ENCODE measurements at regions not wholly inside any gene's neighbourhood (a gene's known extent, or its start where the extent isn't known, plus 50 kb on each side); places are given as distances from the start of the nearest gene placed in this dataset.

GRCh38 chr2:19807866-19808265 is 93.9 kb downstream of the TTC32 start:
- DNase-seq, result no peak

DNA sequence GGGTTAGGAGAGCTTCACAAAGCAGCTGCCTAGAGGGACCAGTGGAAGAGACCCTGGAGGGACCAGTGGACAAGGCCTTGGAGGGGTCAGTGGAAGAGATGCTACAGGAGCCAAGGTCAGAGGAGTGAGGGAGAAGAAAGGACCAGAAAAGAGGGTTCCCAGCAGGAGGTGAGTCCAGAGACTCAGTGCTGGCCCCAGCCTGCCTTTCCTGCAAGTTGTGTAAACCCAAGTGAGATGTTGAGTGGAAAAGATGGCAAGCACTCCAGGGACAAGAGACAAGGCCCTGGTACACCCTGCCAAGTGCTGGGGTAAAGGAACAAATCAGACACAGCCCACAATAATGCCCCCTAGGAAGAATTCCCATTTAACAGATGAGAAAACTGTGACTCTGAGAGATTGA is 94.4 kb downstream of the TTC32 start:
- DNase-seq, result no peak

GRCh38 chr2:19806591-19806990 is 95.2 kb downstream of the TTC32 start:
- DNase-seq, result no peak

- no peak for DNase-seq
Observed at GRCh38 chr2:19806131-19806530, 95.7 kb downstream of the TTC32 start.

DNA sequence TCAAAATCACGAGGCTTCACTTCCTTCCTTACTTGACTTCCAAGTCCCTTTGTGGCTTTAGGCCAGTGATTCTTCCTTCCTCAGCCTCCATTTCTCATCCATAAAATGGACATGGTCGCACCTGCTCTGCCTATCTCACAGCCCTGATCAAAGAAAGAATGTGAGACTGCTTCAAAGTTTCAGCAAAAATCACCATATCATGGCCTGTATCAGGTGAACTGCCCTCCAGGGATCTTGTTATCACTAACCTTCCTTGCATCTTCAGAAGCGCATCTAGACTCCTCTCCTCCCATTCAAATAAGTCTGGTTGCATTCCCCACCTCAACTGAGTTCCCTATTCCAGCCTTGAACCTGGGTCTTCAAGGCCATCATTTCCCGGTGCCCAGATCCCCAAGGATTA is 96.5 kb downstream of the TTC32 start:
- no peak for DNase-seq

DNA sequence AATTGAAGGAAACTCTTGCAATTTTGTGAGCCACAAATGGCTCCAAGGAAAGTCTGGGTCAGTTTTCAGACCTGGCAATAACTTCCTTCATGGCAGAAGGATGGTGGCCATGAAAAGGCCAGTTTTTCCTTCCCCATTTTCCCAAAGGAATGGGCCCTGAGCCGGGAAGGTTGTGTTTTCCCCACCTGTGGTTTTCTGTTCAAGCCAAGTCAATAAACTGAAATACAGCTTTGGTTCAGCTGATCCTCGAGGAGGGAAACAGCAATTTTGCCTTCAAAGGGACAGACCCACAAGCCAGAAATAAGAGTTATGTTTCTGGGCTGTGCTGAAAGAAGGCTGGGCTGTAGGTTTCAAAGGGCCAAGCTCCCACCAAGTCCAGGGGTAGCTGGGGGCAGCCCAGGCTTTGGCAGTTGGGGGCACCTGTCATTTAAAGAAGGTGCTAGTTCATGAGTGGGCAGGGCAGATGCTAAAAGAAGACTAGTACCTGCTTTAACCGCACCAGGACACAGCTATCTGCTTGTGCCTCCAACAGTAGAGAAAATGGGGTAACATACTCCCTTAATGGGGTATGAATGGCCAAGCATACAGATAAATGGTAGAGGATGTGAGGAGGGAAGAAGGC is 97.0 kb downstream of the TTC32 start:
- no peak for DNase-seq

DNA sequence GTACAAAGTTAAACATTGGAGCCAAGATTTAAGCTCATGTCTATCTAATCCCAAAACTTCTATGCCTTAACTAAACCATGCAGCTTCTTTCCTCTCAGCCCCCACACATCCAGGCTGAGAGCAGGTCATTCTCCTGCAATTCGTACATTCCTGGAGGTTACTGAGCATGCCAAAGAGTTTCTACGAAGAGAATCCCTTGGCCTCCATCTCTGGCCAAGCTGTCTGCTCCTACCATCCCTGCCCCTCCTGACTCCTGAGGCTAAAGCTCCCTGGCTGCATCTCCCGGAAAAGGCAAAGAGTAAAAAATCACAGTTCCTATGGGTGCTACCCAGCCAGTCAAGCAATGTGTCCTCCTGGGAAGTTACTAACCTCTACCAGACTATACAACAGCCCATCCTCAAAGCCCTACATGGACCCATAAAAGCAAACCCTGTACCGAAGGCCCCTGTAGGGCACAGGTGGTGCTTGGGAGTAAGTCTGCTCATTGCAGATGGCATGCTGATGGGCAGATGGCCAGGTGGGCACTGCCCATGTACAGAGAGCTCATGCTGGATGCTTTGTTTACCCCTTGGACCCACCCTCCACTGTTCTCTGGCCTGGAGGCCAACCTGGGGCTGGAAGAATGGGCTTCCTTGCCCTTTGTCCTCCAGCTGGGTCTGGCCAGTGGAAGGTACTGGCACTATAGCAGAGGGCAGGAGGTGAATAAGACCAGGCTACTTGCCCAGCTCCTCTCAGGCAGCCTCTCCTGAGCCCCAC is 99.5 kb downstream of the TTC32 start:
- no peak for DNase-seq

GRCh38 chr2:19801367-19802080 is 100.3 kb downstream of the TTC32 start:
- no peak for DNase-seq

DNA sequence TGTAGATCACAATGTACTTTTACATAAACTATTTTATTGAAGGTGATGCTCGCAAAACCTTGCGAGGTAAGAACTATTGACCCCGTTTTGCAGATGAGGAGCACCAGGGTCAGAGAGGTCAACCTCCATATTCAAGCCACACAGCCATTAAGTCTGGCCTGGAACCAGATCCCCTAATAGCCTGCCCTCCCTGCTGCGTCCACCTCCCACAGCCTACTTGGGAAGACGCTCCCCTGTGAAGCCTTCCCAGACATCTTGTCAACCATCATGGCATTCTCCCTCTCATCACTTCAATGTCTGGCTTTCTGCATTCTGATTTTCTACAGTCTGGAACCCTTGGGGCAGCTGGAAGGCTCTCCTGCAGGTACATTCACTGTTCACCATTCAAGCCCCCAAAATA is 101.0 kb downstream of the TTC32 start:
- DNase-seq, result no peak

GRCh38 chr2:19799881-19800780 is 101.7 kb downstream of the TTC32 start:
- DNase-seq, result no peak

- DNase-seq, result no peak
Observed at GRCh38 chr2:19797871-19798270, 103.9 kb downstream of the TTC32 start.

DNA sequence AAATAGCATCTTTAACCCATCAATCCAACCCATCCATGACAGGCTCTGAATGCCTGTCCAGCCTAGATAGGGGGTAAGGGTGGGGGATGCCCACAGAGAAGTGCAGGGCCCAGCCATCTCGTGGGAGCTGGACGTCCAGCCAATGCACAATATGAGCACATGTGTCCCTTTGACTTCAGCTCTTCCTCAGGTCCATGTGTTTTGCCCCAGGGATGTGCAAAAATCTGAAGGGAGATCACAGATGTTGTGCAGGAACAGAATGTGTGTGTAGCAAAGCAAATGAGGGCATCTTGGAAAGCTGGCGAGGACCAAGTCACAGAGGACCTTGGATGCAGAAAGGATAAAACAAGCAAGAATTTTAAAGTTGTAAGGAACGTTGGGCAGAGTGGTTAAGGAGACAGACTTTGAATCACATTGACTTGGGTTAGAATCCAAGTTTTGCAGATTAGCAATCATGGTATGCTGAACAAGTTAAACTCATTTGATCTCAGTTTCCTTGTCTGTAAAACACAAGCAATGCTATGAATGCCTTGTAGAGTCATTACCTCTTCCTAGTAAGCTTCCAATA is 104.5 kb downstream of the TTC32 start:
- DNase-seq, result no peak

DNA sequence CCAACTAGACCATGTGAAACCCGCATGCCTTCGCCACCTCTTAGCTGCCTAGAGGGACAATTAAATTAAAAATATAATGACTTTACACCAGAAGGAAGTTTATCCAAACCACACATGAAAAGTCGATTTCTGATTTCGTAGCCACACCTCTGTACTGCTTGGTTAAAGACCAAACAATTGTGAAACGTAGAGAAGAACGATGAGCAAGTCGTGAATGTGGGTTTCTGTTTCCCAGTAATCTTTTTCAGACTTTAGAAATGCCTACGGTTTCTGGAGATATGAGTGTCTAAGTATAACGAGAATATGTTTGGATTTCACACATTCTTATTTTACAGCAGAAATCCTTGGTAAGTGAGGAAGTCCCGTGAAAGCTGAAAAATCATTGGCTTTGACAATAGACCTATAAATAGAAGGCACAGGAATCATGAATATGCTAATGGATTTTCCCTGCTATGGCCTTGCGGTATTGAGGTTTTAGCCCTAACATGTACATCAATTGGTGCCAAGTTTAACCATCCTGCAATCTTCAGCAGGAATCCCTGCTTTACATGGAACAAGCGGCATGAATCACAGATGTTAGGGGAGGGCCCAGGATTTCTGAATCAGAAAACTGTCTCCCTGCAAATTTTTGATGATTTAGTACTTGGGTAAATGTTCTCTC is 105.6 kb downstream of the TTC32 start:
- DNase-seq, result no peak

DNA sequence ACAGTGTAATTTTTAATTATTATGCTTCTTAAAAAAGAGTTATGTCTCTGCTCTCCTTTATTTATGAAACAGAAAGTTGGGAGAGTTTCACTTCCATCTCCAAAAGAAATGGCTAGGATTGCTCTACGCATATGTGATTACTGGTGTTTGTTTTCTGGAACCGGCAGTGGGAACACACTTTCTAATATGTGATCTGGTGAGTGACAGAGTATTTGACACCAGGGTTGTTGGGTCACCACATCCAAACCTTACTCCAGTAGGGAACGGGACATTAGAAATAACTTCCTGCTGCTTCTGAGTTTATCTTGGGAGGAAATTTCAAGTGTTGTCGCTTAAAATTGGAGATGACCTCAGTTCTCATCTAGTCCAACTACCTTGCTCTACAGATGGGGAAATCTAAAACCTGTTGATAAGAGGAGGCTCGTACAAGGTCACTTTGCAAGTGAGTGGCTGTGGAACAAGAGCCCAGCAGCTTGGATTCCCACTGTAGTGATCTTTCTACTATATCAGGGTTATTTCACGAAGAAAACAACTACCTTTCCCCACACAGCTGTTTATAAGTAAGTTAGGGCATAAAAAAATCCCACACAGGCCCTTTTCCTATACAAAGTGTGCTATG is 108.5 kb downstream of the TTC32 start:
- no peak for DNase-seq

DNA sequence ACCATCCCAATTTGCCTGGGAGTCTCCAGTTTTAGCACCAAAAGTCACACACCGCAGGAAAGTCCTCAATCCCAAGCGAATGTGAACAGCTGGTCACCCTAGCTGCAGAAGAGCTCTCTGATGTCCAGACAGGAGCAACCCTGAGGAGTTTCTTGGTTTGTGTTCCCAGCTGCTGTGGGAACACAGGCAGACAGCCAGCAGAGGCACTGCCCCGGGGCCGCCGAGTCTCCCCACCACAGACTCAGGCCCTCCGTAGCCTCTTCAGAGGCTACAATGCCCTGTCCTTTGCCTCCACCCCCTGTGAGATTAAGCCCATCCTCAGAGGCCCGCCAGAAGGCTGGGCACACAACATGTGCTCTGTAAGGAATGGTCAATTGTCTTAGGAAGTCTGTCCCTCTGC is 111.5 kb downstream of the TTC32 start:
- DNase-seq, result no peak

DNA sequence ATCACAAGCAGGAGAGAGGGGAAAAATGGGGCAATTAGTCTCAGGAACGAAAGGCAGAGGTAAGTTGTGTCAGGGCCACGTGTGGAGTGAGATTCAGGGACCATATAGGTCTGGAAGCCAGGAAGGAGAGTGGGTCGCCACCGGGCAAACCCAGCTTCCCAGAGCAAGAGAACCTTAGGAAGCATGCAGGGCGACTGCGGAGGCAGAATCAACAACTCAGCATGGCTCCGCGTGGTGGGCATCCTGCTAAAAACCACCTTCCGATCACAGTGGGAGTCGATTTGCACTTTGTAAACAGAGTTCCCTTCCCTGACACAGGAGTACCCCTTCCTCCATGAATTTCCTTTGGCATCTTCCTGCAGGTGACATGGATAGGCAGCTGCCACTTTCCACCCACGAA is 114.6 kb downstream of the TTC32 start:
- no peak for DNase-seq

DNA sequence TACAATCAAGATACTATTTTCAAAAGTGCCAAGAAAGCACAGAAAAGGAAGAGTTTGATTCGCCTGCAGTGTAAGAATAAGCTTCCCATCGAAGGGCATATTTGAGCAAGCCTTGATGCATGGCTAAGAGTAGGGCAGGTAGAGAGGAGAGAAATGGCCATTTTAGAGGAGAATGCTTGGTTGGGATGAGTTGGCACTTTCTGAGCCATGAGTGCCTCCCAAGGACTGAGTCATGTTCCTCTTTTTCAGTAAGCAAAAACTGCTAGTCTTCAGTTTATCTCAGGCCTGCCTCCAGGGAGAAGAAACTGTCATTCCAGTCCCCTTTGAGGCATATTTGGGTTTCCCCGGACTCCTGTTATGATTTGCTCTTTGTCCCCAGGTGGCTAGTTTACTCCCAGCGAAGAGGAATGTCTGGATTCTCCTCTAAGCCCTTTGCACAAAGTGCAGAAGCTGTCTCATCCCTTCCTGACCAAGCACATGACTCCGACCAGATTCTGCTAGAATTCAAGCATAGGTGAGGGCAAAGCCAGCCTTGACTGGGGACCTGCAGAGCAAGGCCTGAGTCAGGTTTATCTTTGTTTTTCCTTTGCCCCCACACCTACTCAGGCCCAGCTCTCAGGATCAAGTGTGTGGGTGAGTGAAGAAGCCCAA is 115.2 kb downstream of the TTC32 start:
- DNase-seq, result peak; percentile 60

GRCh38 chr2:19785867-19786266 is 115.9 kb downstream of the TTC32 start:
- no peak for DNase-seq

- no peak for DNase-seq
Observed at GRCh38 chr2:19785447-19785846, 116.3 kb downstream of the TTC32 start.

DNA sequence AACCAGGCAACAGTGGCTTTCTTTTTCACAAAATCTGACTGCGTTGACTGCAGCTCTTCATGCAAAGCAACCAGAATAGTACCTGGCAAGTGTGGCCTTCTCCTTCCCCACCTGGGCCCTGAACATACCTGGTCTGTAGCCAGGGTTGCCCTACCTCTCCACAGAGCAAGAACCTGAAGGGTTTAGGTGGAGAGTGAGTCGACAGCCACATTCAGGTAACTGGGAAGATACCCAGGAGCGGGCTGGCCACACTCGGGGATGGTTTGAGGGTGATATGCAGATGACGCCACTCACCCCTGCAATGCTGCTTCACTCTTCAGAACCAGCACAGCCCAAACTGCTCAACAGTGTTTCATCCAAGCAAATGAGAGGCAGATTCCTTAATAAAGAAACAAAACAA is 117.3 kb downstream of the TTC32 start:
- DNase-seq, result no peak

- no peak for DNase-seq
Observed at GRCh38 chr2:19783935-19784334, 117.8 kb downstream of the TTC32 start.
